ENCODE measurements at regions not wholly inside any gene's neighbourhood (a gene's known extent, or its start where the extent isn't known, plus 50 kb on each side); places are given as distances from the start of the nearest gene placed in this dataset.
A peak's percentile ranks its signal among the peaks of the same experiment; 100 is the strongest.

DNA sequence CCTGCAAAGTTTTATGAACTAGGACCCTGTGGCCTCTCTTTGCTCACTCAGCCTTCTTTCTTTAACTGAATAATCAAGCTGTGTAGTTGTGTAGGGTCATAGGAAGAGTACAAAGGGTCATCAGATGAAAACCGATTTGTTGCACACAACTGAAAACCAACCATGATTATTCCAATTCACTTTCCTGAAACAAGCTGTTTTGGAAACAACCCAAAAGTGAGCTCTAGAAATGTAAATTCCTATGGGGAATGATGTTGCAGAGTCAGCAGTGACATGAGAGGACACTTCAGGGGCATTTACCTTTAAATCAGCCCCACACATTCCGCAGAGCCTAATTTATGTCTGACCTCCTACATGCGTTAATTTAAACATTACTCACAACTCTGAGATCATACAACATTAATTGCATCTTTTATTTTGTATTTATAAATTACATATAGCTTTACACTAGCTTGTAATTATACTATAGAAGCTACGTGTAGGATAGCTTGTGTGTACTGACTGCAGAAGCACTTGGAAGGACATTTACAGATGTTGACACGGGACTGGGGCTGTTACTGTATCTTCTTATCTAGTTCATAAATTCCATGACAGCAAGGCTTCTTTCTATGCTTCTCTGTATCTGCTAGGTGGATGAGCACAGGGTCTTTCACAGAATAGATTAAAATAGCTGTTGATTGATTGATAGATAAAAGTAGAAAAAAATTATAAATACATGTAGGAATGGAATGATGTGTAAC is 139.9 kb upstream of the AKR1E2 start:
- H3K36me3 ChIP-seq (ENCODE audit: control insufficient read depth, insufficient read depth, low read length) = no peaks in the 10 kb centered on the region
- no peaks in the 10 kb centered on the region for H3K9me3 ChIP-seq (ENCODE audit: control insufficient read depth, low read length)
- H3K9ac ChIP-seq (ENCODE audit: low read length) = no peak overlapping the region

DNA sequence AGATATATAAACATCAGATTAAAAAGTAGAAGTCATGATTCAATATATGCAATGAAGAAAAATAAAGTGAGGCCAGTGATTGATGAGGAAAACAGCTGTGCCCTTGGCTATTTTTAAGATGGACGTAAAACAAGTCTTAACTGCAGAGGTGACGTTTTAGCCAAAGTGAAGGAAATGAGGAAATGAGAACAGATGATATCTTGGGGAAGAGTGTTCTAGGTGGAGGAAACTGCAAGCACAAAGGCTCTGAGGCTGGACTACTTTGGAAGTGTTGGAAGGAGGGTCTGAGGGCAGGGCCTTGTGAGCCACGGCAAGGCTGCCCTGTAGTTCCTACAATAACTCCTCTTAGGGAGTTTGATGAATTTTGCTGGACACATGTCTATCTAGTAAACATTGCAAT is 140.5 kb upstream of the AKR1E2 start:
- Histone ChIP-seq H3K9me3 (ENCODE audit: control insufficient read depth, low read length) (no peaks in the 10 kb centered on the region), H3K9ac (ENCODE audit: low read length) (no peak overlapping the region), H3K4me3 (ENCODE audit: low read length) (no peak overlapping the region), H3K36me3 (ENCODE audit: control insufficient read depth, insufficient read depth, low read length) (no peaks in the 10 kb centered on the region), H3K27me3 (ENCODE audit: control insufficient read depth, insufficient read depth, low read length) (no peaks in the 10 kb centered on the region), H3K4me1 (ENCODE audit: control insufficient read depth, insufficient read depth, low read length) (no peaks in the 10 kb centered on the region)

More for the DNA sequence above, 139.9 kb upstream of the AKR1E2 start:
- H3K4me1 ChIP-seq (ENCODE audit: control insufficient read depth, insufficient read depth, low read length) = no peaks in the 10 kb centered on the region
- H3K4me3 ChIP-seq (ENCODE audit: low read length) = no peak overlapping the region
- H3K27me3 ChIP-seq (ENCODE audit: control insufficient read depth, insufficient read depth, low read length) = no peaks in the 10 kb centered on the region

DNA sequence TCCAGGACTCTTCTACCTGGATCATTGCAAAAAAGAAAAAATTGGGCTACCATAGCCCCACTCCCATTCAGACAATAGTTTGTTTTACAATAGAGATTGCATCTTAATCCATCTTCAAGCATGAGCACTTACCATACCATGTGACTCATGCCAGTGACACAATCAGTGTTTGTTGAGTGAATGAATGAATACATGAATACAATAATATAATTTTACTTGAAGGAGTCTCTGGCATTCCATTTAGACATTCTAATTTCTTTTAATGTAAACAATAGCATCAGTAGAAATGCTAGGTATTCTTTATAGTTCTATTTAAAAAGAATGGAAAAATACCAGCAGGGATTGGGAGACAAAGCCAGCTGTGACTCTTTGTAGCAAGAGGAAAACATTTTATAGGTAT is 141.6 kb upstream of the AKR1E2 start:
- Histone ChIP-seq H3K4me1 (ENCODE audit: control insufficient read depth, insufficient read depth, low read length) (no peaks in the 10 kb centered on the region), H3K36me3 (ENCODE audit: control insufficient read depth, insufficient read depth, low read length) (no peaks in the 10 kb centered on the region), H3K9me3 (ENCODE audit: control insufficient read depth, low read length) (no peaks in the 10 kb centered on the region), H3K9ac (ENCODE audit: low read length) (no peak overlapping the region), H3K4me3 (ENCODE audit: low read length) (no peak overlapping the region), H3K27me3 (ENCODE audit: control insufficient read depth, insufficient read depth, low read length) (no peaks in the 10 kb centered on the region)

DNA sequence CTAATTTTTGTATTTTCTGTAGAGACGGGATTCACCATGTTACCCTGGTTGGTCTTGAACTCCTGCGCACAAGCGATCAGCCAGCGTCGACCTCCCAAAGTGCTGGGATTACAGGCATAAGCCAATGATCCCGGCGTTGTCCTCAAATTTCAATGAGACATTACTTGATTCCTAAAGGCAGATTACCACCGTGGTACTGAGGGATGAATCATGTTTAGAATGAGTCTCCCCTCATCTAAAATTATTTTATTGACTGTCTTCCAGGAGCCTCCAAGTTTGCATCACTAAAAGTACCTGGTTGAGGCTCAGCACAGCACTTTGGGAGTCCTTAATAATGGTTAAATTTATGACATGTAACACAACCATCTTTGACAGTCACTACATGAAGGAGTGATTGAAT is 142.2 kb upstream of the AKR1E2 start:
- Histone ChIP-seq H3K9ac (ENCODE audit: low read length) (no peak overlapping the region), H3K9me3 (ENCODE audit: control insufficient read depth, low read length) (no peaks in the 10 kb centered on the region), H3K4me3 (ENCODE audit: low read length) (no peak overlapping the region), H3K36me3 (ENCODE audit: control insufficient read depth, insufficient read depth, low read length) (no peaks in the 10 kb centered on the region), H3K4me1 (ENCODE audit: control insufficient read depth, insufficient read depth, low read length) (peaks cover 2% of the 10 kb centered on the region), H3K27me3 (ENCODE audit: control insufficient read depth, insufficient read depth, low read length) (no peaks in the 10 kb centered on the region)

DNA sequence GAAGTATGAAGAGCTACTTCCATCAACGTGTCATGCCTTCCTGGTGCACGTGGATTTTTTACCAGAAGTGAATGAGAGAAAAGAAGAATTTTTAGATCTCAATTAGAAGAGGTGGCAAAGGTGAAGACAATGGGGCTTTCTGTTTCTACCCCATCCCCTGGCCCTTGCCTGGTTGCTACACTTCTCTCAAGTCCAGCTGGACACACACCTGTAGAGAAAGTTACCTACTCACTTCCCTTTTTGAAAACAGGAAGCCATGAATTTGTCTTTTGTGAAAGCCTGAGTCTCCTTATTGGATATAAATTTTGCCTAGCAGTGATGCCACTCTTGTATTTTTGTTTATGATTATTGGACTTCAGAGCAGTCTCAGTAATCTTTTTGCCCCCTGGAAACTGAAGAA is 142.9 kb upstream of the AKR1E2 start:
- Histone ChIP-seq H3K4me3 (ENCODE audit: low read length) (no peak overlapping the region), H3K36me3 (ENCODE audit: control insufficient read depth, insufficient read depth, low read length) (no peaks in the 10 kb centered on the region), H3K4me1 (ENCODE audit: control insufficient read depth, insufficient read depth, low read length) (peaks cover 8% of the 10 kb centered on the region), H3K9ac (ENCODE audit: low read length) (no peak overlapping the region), H3K9me3 (ENCODE audit: control insufficient read depth, low read length) (no peaks in the 10 kb centered on the region), H3K27me3 (ENCODE audit: control insufficient read depth, insufficient read depth, low read length) (no peaks in the 10 kb centered on the region)

DNA sequence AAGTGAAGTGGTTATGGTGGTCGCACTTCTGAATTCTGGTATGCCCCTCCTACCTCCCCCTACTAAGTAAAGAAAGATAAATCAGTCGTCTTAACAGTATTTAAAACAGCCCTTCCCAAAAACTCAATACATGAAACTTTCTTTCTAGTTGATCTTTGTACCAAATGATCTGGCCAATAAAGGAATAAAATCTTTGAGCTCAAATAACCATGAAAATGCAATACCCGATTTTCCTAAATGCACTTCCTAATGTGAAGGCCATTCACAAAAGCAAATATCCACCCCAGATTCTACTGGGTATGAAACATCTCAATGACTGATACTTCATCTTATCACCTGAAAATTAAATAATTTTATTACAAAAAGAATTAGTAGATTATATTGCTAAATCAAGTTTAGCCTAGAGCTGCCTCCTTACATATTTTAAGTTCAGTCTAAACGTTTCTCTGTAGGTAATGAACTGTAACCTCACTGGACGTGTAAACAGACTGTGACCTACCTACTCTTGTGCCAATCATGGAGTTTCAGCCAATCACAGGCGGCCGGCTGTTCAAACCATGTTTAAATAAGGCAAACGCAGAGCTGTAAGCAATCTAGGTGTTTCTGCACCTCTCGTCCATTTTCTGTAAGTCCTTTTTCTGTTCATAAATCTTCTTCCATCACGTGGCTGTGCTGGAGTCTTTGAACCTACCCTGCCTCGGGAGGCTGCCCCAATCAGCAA is 146.9 kb upstream of the AKR1E2 start:
- no peaks in the 10 kb centered on the region for H3K27me3 ChIP-seq (ENCODE audit: control insufficient read depth, insufficient read depth, low read length)
- no peaks in the 10 kb centered on the region for H3K36me3 ChIP-seq (ENCODE audit: control insufficient read depth, insufficient read depth, low read length)
- no peaks in the 10 kb centered on the region for H3K9me3 ChIP-seq (ENCODE audit: control insufficient read depth, low read length)
- H3K4me3 ChIP-seq (ENCODE audit: low read length) = no peak overlapping the region
- peaks cover 13% of the 10 kb centered on the region for H3K4me1 ChIP-seq (ENCODE audit: control insufficient read depth, insufficient read depth, low read length)
- H3K9ac ChIP-seq (ENCODE audit: low read length) = peak overlapping the region; percentile 11

DNA sequence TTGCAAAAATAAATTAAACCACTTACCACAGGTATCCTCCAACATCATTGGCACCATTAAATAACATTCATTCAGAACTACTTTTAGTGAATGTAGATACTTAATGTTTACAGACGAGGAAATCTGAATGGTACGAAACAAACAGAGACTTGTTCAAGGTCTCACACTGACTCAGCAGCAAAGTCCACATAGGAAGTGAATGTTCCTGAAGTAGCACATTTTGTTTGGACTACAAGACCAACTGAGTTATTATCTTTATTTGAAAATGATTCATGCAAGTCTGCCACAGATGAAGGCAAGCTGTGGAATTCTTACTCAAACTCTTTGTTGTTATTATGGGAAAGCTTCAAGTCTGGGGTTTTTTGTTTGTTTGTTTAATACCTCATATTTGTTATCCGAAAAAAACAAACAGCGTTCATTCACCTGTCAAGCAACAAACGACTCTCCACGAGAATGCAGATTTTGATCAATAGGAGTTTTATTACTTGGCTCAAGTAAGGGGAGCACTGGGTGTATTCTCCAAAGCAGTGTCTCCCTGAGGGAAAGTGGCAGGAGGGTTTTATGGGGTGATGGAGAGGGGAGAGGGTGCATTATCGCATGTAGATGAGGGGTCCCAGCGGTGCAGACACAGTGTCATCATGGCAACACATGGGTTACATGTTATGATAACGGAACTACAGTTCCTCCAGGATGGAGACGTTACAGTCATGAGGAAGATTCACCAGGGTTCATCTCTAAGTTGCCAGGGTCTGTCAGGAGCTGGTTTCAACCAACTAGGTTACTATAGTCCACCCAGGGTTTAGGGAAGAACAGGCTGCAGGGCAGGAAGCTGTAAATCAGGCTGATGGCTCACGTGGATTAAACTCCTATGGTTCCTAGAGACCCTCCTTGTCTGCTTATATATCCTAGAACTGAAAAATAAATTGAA is 147.7 kb upstream of the AKR1E2 start:
- H3K9me3 ChIP-seq (ENCODE audit: control insufficient read depth, low read length) = no peaks in the 10 kb centered on the region
- H3K27me3 ChIP-seq (ENCODE audit: control insufficient read depth, insufficient read depth, low read length) = no peaks in the 10 kb centered on the region
- peaks cover 13% of the 10 kb centered on the region for H3K4me1 ChIP-seq (ENCODE audit: control insufficient read depth, insufficient read depth, low read length)
- H3K9ac ChIP-seq (ENCODE audit: low read length) = peak overlapping the region; percentile 11
- no peak overlapping the region for H3K4me3 ChIP-seq (ENCODE audit: low read length)
- no peaks in the 10 kb centered on the region for H3K36me3 ChIP-seq (ENCODE audit: control insufficient read depth, insufficient read depth, low read length)

DNA sequence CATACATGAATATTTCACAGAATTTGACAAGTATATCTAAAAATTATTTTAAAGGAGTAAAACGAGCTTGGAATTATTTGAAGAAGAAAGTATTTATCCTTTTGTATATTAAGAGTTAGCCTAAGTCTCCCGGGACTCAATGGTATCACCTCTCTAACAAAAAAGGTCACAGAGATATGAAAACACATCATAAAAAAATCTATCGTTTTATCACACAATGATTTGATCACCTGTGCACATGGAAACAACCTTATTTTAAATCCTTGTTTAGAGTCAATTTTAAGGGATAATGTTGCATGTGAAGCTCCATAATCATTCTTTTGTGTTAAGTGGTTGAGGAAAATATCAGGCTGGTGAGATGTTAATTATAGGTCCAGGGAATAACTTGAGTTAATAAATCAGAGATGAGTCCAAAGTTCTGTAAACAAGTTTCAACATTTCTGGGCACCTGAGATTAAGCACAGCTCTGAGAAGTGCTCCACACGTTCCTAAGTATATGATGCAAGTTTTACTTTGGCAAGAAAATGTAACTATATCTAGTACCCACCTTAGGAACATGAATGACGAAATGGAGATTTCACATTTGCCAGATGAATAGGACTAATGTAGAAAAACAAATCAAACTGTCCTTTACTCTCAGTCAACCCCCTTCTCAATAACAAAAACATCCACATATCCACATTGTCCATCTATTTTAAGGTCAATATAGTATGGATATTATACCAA is 148.5 kb upstream of the AKR1E2 start:
- H3K4me3 ChIP-seq (ENCODE audit: low read length) = no peak overlapping the region
- H3K9me3 ChIP-seq (ENCODE audit: control insufficient read depth, low read length) = no peaks in the 10 kb centered on the region
- H3K27me3 ChIP-seq (ENCODE audit: control insufficient read depth, insufficient read depth, low read length) = no peaks in the 10 kb centered on the region
- peak overlapping the region; percentile 4 for H3K9ac ChIP-seq (ENCODE audit: low read length)
- H3K4me1 ChIP-seq (ENCODE audit: control insufficient read depth, insufficient read depth, low read length) = peaks cover 13% of the 10 kb centered on the region
- H3K36me3 ChIP-seq (ENCODE audit: control insufficient read depth, insufficient read depth, low read length) = no peaks in the 10 kb centered on the region

DNA sequence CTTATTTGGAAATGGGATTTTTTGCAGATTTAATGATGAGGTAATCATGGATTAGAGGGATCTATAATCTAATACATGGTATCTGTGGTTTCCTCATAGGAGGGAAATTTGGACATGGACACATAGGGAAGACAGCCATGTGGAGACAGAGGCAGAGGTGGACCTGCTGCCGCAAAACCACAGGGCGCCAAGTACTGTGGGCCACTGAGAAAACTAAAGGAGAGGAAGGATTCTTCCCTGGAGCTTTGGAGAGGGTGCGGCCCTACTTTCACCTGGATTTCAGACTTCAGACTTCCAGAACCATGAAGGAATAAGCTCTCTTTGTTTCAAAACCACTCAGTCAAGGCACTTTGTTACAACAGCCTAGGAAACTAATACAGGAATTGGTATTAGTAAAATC is 149.4 kb upstream of the AKR1E2 start:
- Histone ChIP-seq H3K27me3 (ENCODE audit: control insufficient read depth, insufficient read depth, low read length) (no peaks in the 10 kb centered on the region), H3K36me3 (ENCODE audit: control insufficient read depth, insufficient read depth, low read length) (no peaks in the 10 kb centered on the region), H3K9me3 (ENCODE audit: control insufficient read depth, low read length) (no peaks in the 10 kb centered on the region), H3K4me1 (ENCODE audit: control insufficient read depth, insufficient read depth, low read length) (peaks cover 13% of the 10 kb centered on the region), H3K9ac (ENCODE audit: low read length) (no peak overlapping the region), H3K4me3 (ENCODE audit: low read length) (no peak overlapping the region)

DNA sequence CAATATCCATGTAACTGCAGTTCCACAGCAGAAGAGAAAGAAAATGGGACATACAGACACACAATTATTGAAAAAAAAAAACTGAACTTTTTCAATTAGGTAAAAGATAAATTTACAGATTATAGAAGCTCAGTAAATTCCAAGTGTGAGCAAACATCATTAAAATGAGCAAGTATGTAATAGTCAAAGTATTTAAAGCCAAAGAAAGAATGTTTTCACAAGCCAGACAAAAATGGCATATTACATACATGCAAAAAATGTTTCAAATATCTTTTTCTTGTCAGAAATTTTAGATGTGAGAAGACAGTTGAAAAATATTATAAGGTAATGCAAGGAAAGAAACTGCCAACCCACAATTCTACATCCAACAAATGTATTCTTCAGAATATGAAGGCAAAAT is 150.2 kb upstream of the AKR1E2 start:
- Histone ChIP-seq H3K9ac (ENCODE audit: low read length) (no peak overlapping the region), H3K27me3 (ENCODE audit: control insufficient read depth, insufficient read depth, low read length) (no peaks in the 10 kb centered on the region), H3K4me1 (ENCODE audit: control insufficient read depth, insufficient read depth, low read length) (peaks cover 13% of the 10 kb centered on the region), H3K36me3 (ENCODE audit: control insufficient read depth, insufficient read depth, low read length) (no peaks in the 10 kb centered on the region), H3K4me3 (ENCODE audit: low read length) (no peak overlapping the region), H3K9me3 (ENCODE audit: control insufficient read depth, low read length) (no peaks in the 10 kb centered on the region)

DNA sequence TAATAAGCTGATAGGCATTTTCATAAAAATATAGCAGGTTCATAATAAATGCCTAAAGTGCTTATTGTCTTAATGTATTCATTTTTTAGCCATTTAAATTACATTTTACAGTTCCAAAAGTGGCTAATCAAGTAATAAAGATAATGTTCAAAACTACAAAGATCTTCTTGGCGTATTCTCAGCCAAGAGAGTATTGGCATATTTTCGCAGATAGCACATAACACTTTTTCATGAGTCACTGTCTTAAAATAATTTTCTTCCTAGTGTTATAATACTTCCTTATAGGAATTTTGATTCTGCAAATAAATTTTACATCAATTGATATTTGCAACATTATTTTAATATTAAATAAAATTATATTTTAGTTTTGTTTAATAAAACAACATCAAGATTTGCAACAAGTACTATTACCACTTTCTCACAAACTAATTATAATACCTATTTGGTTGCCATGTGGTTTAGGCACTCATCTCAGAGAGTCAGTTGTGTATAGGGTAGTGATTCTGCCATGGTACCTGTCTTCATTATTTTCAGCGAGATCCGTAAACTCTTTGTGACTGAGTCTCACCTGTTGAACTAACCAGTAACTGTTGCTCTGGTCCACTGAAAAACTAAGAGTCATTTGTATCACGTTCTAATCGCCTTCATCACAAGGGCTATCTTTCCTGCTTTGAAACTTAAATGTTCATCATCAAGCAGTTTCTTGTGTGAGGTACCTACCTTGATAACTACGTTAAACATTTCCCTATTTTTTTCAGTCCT is 152.5 kb upstream of the AKR1E2 start:
- Histone ChIP-seq H3K9ac (ENCODE audit: low read length) (no peak overlapping the region), H3K27me3 (ENCODE audit: control insufficient read depth, insufficient read depth, low read length) (no peaks in the 10 kb centered on the region), H3K36me3 (ENCODE audit: control insufficient read depth, insufficient read depth, low read length) (no peaks in the 10 kb centered on the region), H3K4me1 (ENCODE audit: control insufficient read depth, insufficient read depth, low read length) (peaks cover 8% of the 10 kb centered on the region), H3K4me3 (ENCODE audit: low read length) (no peak overlapping the region), H3K9me3 (ENCODE audit: control insufficient read depth, low read length) (no peaks in the 10 kb centered on the region)
